HG02852 (cell line): ENCODE measurements at regions not wholly inside any gene's neighbourhood (a gene's known extent, or its start where the extent isn't known, plus 50 kb on each side); places are given as distances from the start of the nearest gene placed in this dataset.
"Not testable (repeated sequence)": the region's sequence is repeated elsewhere in the genome, so short reads cannot be mapped to it uniquely, and the experiment has no call there.

Source experiments
- ATAC-seq: cut with Tn5 transposase; IDR thresholded peaks from one replicate; pipeline ENCODE4 v1.9.1; 2021; ENCODE audit warnings: mild to moderate bottlenecking, moderate library complexity; ENCODE audit not compliant: unreplicated experiment

DNA sequence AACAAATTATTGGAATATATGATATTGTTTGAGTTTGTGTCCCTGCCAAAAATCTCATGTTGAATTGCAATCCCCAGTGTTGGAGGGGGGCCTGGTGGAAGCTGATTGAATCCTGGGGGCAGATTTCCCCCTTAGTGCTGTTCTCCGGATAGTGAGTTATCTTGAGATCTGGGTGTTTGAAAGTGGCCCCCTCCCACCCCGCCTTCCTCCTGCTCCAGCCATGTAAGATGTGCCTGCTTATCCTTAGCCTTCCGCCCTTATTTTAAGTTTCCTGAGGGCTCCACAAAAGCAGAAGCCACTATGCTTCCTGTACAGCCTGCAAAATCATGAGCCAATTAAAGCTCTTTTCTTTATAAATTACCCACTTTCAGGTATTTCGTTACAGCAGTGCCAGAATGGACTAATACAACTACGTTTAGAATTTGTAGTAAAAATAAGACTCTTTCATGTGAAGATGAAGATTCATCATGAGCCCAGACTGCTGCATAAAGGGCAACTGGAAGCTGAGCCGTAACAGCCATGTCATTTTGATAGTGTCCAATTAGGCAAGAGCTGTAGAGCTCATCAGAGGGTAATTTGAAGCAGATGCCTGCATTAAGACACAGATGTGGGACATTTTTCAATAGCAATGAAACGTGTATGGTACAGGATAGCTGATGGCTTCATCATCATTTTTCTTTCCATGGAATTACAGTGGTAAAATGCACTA, 1007.2 kb downstream of the REEP3 start:
- ATAC-seq = no peak

DNA sequence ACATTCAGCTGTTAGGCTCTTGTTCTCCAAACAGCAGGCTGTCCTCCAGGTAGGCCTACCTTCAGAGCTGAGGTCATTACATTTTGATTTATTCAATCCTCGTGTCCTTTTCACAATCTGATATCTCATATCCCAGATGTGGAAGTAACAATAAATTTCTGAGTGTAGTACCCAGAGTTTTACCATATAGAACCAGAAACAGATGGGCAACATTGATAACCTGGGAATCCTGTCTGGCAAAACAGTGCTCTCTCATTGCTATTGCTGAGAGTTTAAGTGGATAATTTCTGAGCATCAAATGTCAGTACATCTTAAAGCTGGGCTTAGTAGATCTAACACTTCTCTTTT, 1007.8 kb downstream of the REEP3 start:
- no peak for ATAC-seq

DNA sequence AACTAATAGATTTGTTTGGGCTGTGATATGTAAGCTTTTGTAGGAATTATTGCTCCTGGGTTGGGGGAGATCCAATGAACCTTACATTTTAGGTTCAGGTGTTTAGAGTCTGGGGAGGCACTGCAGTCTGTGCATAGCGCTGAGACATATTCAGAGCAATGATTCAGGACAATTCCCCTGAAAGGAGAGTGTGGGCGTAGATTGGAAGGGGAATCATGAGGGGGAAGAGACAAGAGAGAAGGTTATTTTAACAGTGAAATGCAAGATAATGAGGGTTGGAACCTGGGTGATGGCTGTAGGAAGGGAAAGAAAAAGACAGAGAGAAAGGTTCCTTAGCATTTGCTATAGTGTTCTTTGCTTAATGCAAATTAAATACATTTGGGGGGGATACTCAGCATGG, 1013.4 kb downstream of the REEP3 start:
- no peak for ATAC-seq

DNA sequence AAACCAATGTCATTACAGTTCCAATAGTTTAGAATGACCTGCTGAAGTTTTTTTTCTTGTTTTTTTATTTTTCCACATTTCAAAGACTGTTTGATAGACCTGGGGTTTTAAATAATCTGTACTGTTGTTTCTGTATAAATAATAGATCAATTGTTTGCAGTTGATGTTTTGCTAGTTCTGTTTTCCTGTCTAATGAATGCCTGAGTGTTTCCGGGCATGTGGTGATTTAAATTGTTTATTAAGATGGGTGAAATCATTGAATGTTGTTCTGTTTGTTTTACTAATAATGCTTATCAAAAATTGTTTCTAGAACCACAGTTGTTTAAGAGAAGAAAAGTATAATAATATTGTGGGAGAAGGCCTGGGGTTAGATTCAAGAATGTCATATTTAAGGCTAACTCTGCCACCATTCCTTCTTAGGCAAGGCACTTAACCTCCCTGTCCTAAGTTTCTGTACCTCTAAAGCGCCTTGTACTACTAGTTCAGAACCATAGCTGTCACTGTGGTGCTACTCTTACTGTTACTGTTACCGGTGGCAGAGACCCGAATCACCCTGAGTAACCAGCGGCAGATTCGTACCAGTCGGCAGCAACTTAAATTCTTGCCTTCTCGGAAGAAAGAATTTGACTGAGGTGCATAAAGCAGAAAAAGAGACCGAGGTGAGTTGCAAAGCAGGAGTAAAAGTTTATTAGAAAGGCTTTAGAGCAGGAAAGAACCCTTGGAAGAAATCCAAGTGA, 1014.1 kb downstream of the REEP3 start:
- no peak for ATAC-seq

DNA sequence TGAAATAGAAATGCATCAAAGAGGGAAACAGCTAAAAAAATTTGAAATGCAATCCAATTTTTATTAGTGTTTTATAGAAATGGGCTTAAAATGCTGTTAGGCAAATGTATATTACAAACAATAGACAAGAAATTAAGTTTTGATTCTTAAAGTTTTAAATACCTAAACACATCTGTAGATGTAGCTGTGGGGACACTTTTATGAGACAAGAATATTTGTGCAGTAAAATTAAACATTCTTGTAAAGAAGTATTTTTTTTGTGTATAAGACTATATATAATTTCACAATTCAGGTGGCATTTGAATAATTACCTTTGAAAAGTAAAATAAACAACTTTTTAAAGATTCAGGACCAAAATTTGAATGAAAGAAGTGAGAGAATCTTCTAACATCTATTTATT, 1015.9 kb downstream of the REEP3 start:
- ATAC-seq = no peak

DNA sequence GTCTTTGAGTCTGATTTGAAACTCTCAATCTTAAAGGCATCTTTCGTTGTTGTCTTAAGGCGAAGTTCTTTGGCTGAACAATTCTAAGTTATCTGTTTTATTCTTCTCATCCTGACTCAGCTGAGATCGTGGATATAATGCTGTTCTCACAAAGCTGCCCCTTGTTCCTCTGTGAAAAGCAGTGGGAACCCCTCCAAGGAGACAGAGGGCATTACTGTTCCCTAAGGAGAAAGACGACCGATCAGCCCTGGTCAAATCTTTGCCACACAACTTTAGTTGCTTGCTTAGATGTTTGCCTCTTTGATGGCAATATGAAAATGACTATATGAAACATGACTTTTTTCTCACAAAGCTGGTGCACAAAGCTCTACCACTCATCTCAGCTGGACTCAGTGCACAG, 1016.7 kb downstream of the REEP3 start:
- ATAC-seq = no peak

DNA sequence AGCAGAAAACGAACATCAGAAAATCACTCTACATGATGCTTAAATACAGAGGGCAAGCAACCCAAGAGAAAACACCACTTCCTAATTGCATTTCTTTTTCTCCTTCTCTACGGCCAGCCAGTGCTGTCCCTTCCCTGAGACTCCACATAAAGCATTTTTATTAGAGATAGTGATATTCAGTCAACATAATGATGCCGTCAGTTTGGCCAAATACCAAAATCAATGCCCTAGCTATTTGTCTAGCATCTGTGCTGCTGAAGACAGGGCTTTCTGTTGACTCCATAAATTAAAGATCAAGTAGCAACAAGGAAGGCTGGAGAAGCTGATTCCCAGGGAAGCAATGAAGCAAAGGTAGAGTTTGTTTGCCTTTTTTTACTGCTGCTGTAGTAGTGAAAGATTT, 1024.9 kb downstream of the REEP3 start:
- ATAC-seq = no peak

DNA sequence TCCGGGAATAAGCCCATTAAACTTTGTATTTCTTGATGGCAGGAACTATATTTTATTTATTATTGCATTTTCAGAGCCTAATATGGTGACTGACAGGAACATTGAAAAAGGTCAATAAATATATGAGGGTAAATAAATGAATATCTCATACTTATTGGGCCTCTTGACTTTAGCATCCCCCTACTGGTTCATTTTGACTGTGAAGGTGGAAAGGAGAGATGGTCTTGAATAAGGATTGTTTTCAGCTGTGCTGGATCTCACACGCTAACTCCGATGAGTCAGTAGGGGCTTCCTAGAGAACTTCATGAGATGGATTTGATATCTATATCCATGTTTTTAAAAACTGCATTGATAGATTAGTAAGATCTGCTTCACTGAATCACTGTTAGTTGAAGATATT, 1026.0 kb downstream of the REEP3 start:
- ATAC-seq = no peak

DNA sequence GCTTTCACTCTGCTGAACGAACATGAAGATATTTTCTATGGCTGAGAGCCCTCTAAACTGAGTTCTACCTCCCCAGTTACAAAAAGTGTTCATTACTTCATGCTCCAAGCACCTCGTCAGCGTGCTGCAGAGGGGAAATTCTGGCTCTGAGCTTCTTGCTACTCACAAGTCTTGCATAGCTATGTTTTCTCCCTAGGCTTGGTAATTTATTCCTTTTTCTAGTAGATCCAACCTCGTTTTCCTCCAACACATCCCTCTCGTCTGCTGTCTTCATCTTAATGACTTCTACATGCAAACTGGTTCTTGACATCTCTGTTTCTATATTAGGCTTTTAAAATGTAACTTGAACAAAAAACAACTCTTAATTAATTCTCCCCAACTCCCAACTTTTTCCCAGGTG, 1034.5 kb downstream of the REEP3 start:
- ATAC-seq = no peak

DNA sequence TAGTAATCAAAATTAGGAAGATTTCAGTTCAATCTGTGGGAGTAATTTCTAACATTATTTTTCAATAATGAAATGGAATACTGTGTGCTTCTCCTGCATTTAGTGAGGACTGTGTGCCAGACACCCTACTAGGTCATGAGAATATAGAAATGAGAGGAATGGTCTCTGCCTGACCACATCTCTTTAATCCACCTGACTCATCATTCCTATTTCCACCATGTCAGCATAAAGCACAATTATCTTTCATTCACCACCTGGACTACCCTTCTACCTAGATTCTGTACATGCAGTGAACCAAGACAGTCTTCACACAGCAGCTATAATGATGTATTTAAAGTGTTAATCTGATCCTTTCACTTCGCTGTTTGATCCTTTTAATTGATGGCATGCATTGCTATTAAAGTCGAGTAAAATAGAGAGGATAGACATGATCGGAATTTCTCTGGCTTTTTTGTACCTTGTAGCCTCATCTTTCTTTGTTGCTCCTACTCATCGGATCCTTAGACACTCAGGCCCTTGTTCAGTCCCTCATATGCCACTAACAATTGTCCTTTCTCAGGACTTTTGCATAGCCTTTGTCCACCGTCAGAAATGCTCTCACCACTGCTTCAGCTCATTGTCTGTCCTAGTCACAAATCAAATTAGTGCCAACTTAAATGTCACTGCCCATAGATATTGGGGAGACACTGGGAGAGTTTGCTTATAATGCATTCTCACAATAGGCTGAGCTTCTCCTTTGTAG, 1037.1 kb downstream of the REEP3 start:
- ATAC-seq = no peak

DNA sequence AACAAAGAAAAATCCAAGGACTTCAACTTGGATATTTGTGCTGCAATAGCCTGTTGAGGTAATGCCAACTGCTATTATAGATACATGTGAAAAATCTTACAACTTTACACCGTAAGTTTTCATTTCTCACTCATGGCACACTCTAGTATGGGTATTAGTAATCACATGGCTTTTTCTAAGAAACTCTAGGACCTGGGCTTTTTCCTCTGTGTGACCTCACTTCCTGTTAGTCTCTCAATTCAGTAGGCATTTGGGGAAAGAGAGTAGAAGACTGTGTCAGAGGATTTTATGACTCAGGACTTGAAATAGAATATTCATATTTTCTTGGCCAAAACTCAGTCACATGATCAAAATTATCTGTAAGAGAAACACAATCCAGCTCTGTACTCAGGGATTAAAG, 1049.9 kb downstream of the REEP3 start:
- ATAC-seq = no peak

DNA sequence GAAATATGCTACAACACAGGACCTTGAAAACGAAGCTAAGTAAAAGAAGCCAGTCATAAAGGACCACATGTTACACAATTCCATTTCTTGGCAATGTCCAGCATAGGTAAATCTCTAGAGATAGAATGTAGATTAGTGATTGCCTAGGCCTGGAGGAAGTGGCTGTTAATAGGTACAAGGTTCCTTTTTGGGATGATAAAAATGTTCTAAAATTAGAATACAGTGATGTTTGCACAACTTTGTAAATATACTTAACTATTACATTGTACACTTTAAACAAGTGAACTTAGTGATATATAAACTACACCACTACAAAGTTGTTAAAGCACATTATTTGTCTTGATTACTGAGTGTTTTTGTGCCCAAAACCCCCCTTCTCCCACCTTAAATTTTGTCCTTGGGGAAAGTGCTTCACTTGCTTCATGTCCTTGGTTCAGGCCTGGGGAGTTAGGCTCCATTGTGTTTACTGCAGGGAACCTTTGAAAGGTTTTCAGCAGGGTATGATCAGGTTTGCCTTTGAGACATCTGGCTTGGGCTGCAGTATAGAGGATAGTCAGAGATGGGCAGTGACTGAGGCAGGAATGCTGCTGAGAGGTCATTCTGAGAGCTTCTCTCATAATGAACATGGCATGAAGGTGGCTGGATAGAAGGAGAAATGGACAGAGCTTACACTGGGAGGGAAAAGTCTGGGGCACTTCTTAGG, 1052.6 kb downstream of the REEP3 start:
- ATAC-seq = no peak

DNA sequence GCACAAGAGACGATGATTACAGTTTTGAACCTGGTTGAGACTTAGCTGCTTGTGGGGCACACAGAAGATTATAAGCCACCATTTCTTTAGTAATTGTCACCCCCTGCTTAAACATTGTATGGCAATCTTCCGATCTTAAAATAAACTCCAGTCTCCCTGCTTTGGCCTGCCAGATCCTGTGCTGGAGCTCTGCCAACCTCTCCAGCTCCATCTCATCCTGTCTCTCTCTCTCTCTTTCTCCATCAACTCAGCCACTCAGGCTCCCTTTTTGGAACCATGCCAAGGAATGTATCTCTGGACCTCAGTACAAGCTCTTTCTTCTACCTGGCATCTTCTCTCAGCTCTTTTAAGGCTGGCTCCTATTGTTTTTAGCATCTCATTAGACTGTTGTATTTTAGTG, 1053.2 kb downstream of the REEP3 start:
- no peak for ATAC-seq

DNA sequence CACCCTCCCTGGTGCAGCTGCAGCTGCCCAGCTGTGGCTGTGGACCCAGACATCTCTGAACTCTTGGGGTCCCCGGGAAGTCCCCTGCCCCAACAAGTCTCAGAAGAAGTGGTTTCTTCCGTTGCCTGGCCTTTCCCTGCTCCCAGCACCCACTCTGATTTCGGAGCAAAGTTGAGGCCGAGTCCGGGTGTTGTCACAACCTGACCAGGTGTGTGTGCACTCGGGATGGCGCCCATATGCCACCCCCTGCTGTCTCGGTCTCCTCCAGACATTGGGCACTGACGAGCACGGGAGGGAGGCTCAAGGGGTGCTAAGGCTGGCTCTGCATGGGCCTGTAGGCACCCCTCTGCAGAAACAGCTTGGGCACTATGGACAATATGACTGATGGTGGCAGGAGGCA, 1055.3 kb downstream of the REEP3 start:
- no peak for ATAC-seq

DNA sequence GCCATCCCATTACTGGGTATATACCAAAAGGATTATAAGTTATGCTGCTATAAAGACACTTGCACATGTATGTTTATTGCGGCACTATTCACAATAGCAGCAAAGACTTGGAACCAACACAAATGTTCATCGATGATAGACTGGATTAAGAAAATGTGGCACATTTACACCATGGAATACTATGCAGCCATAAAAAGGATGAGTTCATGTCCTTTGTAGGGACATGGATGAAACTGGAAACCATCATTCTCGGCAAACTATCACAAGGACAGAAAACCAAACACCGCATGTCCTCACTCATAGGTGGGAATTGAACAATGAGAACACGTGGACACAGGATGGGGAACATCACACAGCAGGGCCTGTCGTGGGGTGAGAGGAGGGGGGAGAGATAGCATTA, 1057.6 kb downstream of the REEP3 start:
- not testable (repeated sequence) for ATAC-seq

DNA sequence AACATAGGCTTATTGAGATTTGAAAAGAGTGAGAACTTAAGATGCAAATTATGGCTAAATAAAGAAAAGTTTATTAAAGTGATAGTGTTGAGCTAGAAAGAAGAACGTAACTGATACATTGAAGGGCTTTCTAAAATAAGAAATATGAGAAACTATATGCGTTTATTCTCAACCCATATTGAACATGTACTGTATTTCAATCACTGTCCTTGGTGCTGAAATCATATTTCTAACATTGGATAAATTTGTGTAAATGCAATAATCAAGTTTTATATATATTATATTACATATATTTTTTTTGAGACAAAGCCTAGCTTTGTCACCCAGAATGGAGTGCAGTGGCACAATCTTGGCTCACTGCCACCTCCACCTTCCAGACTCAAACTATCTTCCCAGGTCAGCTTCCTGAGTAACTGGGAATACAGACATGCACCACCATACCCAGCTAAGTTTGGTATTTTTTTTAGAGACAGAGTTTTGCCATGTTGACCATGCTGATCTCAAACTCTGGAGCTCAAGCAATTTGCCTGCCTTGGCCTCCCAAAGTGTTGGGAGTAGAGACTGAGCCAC, 1065.8 kb downstream of the REEP3 start:
- no peak for ATAC-seq

DNA sequence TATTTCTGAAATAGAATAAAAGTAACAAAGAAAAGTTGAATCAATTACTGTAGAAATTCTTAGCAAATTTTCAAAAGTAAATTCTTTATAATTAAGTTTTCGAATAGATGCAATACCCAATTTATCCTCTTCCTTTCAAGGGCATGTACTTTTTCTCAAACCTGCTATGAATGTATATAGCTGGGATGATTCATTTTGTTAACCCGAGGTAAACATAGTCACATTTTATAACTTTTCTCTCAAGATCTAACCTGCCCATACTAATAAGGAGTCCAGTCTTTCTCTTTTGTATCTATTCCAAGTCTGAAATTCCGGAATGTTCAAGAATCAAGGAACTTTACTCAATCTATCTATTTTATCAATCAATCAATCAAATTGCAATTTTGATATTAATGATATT, 1072.9 kb downstream of the REEP3 start:
- no peak for ATAC-seq

DNA sequence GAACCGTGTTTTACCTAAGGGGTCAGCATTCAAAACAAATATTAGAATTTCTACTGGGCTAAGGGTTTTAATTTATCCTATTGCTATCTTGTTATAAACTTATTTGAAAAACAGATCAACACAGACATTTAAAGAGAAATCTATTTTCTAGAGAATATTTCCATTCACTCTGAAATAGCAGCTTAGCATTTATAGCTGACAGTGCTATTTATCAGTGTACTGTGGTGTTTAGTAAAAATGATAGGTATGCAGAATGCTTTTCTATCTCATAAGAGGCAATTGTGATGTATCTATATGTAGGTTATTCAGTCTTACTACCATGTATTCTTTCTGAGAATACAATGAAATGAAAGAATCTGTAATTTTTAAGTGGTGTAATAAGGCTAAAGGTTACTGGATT, 1077.4 kb downstream of the REEP3 start:
- no peak for ATAC-seq

DNA sequence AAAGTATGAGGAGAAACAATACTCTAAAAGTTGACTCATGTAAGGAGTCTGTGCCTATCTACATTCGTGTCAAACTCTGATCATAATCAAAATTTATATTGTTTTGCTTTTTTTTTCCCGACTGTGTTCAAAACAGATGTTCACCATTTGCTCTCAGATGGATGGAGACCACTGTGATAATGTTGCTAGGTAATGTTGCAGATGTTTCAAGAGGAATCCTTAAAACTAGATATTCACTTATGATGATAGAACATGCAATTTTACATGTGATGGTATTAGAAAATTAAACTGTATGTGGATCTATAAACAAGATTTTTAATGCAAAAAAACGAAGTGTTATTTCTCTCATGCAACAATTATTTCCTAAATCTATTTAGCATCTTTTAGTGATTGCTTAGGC, 1080.1 kb downstream of the REEP3 start:
- no peak for ATAC-seq

DNA sequence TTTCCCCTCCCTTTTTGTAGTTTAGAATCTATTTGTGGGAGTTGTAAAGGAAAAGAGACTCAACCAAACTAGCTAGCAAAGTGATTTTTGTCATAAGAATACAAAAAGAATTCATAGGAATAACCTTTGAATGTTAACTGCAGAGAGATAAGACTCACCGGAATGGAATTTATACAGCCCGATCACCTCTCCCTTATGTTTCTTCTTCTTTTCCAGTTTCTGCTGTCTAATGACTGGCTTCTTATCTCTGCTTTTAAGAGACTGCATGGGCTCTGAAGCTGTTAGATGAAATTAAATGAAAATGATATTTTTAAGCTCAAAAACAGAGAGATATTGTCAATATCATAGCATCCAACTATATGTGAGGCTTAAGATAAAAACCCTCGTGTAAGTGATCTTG, 1095.9 kb downstream of the REEP3 start:
- ATAC-seq = no peak

DNA sequence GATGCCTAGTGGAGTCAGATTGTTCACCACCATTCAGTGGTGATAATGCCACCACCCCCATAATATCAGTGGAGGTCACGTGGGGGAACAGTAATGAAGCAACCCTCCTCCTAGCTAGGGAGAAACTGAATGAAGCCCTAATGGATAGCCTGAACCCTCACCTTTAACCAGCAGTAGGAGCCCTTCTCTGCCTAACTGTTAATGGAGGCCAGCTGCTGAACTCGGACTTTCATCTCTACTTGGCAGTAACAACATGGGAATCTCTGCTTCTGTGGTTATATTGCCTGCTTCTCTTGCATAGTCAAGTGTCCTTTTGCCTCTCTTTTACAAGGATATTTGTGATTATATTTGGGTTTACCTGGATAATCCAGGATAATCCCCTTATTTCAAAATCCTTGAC, 1097.9 kb downstream of the REEP3 start:
- ATAC-seq = no peak
